GM23338 (cell line): ENCODE measurements at regions not wholly inside any gene's neighbourhood (a gene's known extent, or its start where the extent isn't known, plus 50 kb on each side); places are given as distances from the start of the nearest gene placed in this dataset.

ENCODE experiments used
- ATAC-seq: fragments of 200-7000 bp; cut with Tn5 transposase; 3 replicates; pipeline ENCODE4 v1.9.1; 2020
- DNase-seq: peaks from one replicate; pipeline ENCODE4 v3.0.0-alpha.2; 2015; ENCODE audit warnings: low spot score
- H2AFZ ChIP-seq: fragments of 200-600 bp; sonication (generic); 2 replicates; pipeline ENCODE4 v1.8.0; 2016; ENCODE audit warnings: antibody characterized with exemption, mild to moderate bottlenecking, moderate library complexity
- H3F3A ChIP-seq: fragments of 200-600 bp; sonication (generic); replicated peaks from 2 replicates; pipeline ENCODE4 v1.8.0; 2017; ENCODE audit warnings: antibody characterized with exemption, mixed run types, low read depth
- H3K27ac ChIP-seq: fragments of 200-600 bp; sonication (generic); 2 replicates; pipeline ENCODE4 v1.6.1; 2016; ENCODE audit warnings: low read depth
- H3K27me3 ChIP-seq: fragments of 200-600 bp; sonication (generic); 2 replicates; pipeline ENCODE4 v1.8.0; 2016; ENCODE audit warnings: mild to moderate bottlenecking, mixed run types, moderate library complexity; ENCODE audit not compliant: insufficient read depth
- H3K36me3 ChIP-seq: fragments of 200-600 bp; sonication (generic); 2 replicates; pipeline ENCODE4 v1.8.0; 2016; ENCODE audit warnings: mild to moderate bottlenecking; ENCODE audit not compliant: insufficient read depth
- H3K4me1 ChIP-seq: fragments of 200-600 bp; sonication (generic); 2 replicates; pipeline ENCODE4 v1.8.0; 2016; ENCODE audit warnings: mild to moderate bottlenecking, moderate library complexity; ENCODE audit not compliant: insufficient read depth
- H3K4me2 ChIP-seq: fragments of 200-600 bp; sonication (generic); 2 replicates; pipeline ENCODE4 v1.7.1; 2017; ENCODE audit warnings: mixed run types
- H3K4me3 ChIP-seq: fragments of 200-600 bp; sonication (generic); 2 replicates; pipeline ENCODE4 v1.6.1; 2016; ENCODE audit warnings: mixed run types
- H3K79me2 ChIP-seq: fragments of 200-600 bp; sonication (generic); replicated peaks from 2 replicates; pipeline ENCODE4 v1.8.0; 2017; ENCODE audit warnings: mild to moderate bottlenecking; ENCODE audit not compliant: insufficient read depth
- H3K9me2 ChIP-seq: fragments of 200-600 bp; sonication (generic); 2 replicates; pipeline ENCODE4 v1.8.0; 2017; ENCODE audit not compliant: insufficient read depth
- H4K20me1 ChIP-seq: fragments of 200-600 bp; sonication (generic); replicated peaks from 2 replicates; pipeline ENCODE4 v1.8.0; 2017; ENCODE audit warnings: mild to moderate bottlenecking; ENCODE audit not compliant: insufficient read depth
- H3K27ac Mint-ChIP-seq: 2 replicates; pipeline ENCODE4 v1.8.0; 2020; ENCODE audit warnings: inconsistent platforms, mild to moderate bottlenecking, moderate library complexity, mixed read lengths
- H3K27me3 Mint-ChIP-seq: 3 replicates; pipeline ENCODE4 v1.8.0; 2022; ENCODE audit warnings: low read depth, mild to moderate bottlenecking, moderate library complexity, mixed read lengths, inconsistent platforms; ENCODE audit not compliant: insufficient read depth, poor library complexity
- H3K36me3 Mint-ChIP-seq: 3 replicates; pipeline ENCODE4 v1.8.0; 2021; ENCODE audit warnings: low read depth, mild to moderate bottlenecking, inconsistent platforms, moderate library complexity, mixed read lengths
- H3K4me1 Mint-ChIP-seq: 3 replicates; pipeline ENCODE4 v1.8.0; 2020; ENCODE audit warnings: mild to moderate bottlenecking, inconsistent platforms, mixed read lengths
- H3K4me3 Mint-ChIP-seq: 3 replicates; pipeline ENCODE4 v1.8.0; 2021; ENCODE audit warnings: moderate library complexity, mild to moderate bottlenecking, inconsistent platforms, mixed read lengths
- H3K9me3 Mint-ChIP-seq: 3 replicates; pipeline ENCODE4 v1.8.0; 2020; ENCODE audit warnings: moderate library complexity, mild to moderate bottlenecking, inconsistent platforms, mixed read lengths
- EZH2 ChIP-seq: fragments of 200-600 bp; sonication (generic); IDR thresholded peaks from one replicate; pipeline ENCODE4 v1.8.0; 2017; ENCODE audit warnings: antibody characterized with exemption, mild to moderate bottlenecking, low read depth; ENCODE audit not compliant: unreplicated experiment
- EZH2phosphoT487 ChIP-seq: fragments of 200-600 bp; sonication (generic); IDR thresholded peaks from one replicate; pipeline ENCODE4 v1.8.1; 2018; ENCODE audit warnings: antibody characterized with exemption; ENCODE audit not compliant: unreplicated experiment
- JUNB ChIP-seq: IDR thresholded peaks from one replicate; pipeline ENCODE4 v1.6.1; 2016; ENCODE audit warnings: antibody characterized with exemption; ENCODE audit not compliant: unreplicated experiment
- NANOG ChIP-seq: IDR thresholded peaks from 2 replicates; pipeline ENCODE4 v1.6.1; 2016; ENCODE audit warnings: antibody characterized with exemption, borderline replicate concordance
- POLR2AphosphoS5 ChIP-seq: IDR thresholded peaks from 2 replicates; pipeline ENCODE4 v1.6.1; 2016; ENCODE audit warnings: antibody characterized with exemption, low read depth
- STAT1 ChIP-seq: IDR thresholded peaks from one replicate; pipeline ENCODE4 v1.6.1; 2016; ENCODE audit warnings: antibody characterized with exemption; ENCODE audit not compliant: unreplicated experiment
- ZNF114 ChIP-seq: fragments of 250-450 bp; sonication (Bioruptor Pico); IDR thresholded peaks from 2 replicates; pipeline ENCODE4 v1.5.0; 2020; ENCODE audit warnings: mild to moderate bottlenecking, moderate library complexity
- ZNF331 ChIP-seq: fragments of 250-450 bp; sonication (Bioruptor Pico); IDR thresholded peaks from 2 replicates; pipeline ENCODE4 v1.5.0; 2020; ENCODE audit warnings: low read depth, mild to moderate bottlenecking, moderate library complexity
- TF ChIP-seq, protein P1 (sequence below): IDR thresholded peaks from 2 replicates; pipeline ENCODE4 v1.6.1; 2016; ENCODE audit warnings: antibody characterized with exemption
- TF ChIP-seq, protein P2 (sequence below): IDR thresholded peaks from one replicate; pipeline ENCODE4 v1.6.1; 2018; ENCODE audit warnings: antibody characterized with exemption; ENCODE audit not compliant: unreplicated experiment

DNA sequence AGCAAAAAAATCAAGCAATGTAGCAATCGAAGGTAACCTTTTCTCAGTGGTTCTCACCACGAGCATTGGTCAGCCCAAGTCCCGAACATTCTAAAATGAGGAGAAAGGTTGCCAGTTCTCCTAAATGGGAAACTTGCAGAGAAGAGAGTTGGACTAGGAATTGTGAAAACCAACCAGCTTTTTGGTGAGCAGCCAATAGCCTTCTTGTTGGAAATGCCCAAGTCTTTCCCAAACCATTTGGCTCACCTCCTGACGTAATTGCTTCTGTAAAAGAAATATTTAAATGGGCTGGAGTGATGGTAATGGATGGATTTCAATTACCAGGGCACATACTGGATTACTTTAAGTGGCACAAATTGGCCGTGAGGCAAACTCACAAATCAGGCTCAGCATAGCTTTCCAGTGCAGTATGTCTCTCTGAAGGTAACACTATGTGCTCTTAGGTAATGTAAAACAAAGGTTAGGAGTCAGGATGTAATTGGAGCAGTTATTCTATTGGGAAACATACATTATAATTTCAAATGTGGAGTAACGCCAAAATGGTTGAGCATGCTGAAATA, 423.2 kb downstream of the KLF5 start:
- DNase-seq = no peak
- no peak overlapping the region for H3K4me2 ChIP-seq
- no peaks in the 10 kb centered on the region for H3K79me2 ChIP-seq
- H4K20me1 ChIP-seq = no peaks in the 10 kb centered on the region
- no peak for TF ChIP-seq EZH2phosphoT487
- TF ChIP-seq, protein P1, sequence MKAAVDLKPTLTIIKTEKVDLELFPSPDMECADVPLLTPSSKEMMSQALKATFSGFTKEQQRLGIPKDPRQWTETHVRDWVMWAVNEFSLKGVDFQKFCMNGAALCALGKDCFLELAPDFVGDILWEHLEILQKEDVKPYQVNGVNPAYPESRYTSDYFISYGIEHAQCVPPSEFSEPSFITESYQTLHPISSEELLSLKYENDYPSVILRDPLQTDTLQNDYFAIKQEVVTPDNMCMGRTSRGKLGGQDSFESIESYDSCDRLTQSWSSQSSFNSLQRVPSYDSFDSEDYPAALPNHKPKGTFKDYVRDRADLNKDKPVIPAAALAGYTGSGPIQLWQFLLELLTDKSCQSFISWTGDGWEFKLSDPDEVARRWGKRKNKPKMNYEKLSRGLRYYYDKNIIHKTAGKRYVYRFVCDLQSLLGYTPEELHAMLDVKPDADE = no peak
- TF ChIP-seq EZH2 = no peak
- TF ChIP-seq JUNB = no peak
- TF ChIP-seq, protein P2, sequence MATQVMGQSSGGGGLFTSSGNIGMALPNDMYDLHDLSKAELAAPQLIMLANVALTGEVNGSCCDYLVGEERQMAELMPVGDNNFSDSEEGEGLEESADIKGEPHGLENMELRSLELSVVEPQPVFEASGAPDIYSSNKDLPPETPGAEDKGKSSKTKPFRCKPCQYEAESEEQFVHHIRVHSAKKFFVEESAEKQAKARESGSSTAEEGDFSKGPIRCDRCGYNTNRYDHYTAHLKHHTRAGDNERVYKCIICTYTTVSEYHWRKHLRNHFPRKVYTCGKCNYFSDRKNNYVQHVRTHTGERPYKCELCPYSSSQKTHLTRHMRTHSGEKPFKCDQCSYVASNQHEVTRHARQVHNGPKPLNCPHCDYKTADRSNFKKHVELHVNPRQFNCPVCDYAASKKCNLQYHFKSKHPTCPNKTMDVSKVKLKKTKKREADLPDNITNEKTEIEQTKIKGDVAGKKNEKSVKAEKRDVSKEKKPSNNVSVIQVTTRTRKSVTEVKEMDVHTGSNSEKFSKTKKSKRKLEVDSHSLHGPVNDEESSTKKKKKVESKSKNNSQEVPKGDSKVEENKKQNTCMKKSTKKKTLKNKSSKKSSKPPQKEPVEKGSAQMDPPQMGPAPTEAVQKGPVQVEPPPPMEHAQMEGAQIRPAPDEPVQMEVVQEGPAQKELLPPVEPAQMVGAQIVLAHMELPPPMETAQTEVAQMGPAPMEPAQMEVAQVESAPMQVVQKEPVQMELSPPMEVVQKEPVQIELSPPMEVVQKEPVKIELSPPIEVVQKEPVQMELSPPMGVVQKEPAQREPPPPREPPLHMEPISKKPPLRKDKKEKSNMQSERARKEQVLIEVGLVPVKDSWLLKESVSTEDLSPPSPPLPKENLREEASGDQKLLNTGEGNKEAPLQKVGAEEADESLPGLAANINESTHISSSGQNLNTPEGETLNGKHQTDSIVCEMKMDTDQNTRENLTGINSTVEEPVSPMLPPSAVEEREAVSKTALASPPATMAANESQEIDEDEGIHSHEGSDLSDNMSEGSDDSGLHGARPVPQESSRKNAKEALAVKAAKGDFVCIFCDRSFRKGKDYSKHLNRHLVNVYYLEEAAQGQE = no peak
- no peak for TF ChIP-seq POLR2AphosphoS5
- peak overlapping the region; percentile 66; the same call in 1 of the 2 replicates for H2AFZ ChIP-seq
- no peak overlapping the region for H3K4me3 ChIP-seq
- Mint-ChIP-seq H3K4me3 (no peak overlapping the region), H3K27me3 (peaks cover 6% of the 10 kb centered on the region), H3K4me1 (no peaks in the 10 kb centered on the region), H3K27ac (no peak overlapping the region), H3K36me3 (no peaks in the 10 kb centered on the region), H3K9me3 (no peaks in the 10 kb centered on the region)
- H3F3A ChIP-seq = no peaks in the 10 kb centered on the region
- no peak for ATAC-seq
- no peak overlapping the region for H3K27ac ChIP-seq
- peaks cover 6% of the 10 kb centered on the region; the same call in 1 of the 2 replicates for H3K9me2 ChIP-seq
- no peaks in the 10 kb centered on the region for H3K36me3 ChIP-seq
- no peaks in the 10 kb centered on the region for H3K27me3 ChIP-seq
- H3K4me1 ChIP-seq = no peaks in the 10 kb centered on the region

DNA sequence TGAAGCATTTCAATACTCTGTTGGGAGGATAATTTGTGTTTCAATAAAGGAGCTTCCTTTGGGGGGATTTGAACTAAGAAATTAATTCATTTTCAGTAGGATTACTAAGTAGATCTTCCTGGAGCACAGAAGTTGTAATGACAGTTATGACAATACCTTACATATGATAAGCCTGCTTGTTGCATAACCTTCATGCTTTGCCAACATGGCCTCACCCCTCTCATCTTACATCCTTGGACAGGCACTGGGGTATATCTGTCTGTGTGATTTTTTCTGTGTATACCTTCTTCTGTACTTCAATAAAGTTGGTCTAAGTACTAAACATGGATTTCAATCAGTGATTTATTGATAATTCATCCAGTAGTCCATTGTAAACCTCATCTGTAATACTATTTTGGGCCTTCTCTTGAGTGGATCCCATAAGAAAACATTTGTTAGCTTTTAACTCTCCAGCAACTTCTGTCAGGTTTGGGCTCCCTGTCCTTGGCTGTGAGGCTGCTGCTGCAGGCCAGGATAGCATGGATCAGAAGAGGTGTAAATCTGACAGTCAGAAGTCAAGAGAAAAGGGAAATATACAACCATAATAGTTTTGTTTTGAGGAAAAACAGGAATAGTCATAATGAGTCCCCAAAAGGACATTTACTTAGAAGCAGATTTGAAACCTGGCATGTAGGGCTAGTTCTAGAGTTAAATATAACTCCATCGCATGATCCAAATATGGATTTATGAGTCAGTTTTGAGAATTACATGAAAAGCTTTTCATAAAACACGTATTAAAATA, 422.2 kb downstream of the KLF5 start:
- Mint-ChIP-seq H3K4me3 (no peak overlapping the region), H3K4me1 (no peaks in the 10 kb centered on the region), H3K27me3 (peaks cover 6% of the 10 kb centered on the region), H3K36me3 (no peaks in the 10 kb centered on the region), H3K27ac (no peak overlapping the region), H3K9me3 (no peaks in the 10 kb centered on the region)
- Histone ChIP-seq H3F3A (no peaks in the 10 kb centered on the region), H3K4me2 (no peak overlapping the region), H3K79me2 (no peaks in the 10 kb centered on the region), H3K27ac (no peak overlapping the region), H3K4me3 (no peak overlapping the region), H3K36me3 (no peaks in the 10 kb centered on the region), H4K20me1 (no peaks in the 10 kb centered on the region), H3K4me1 (no peaks in the 10 kb centered on the region), H2AFZ (no peak overlapping the region), H3K9me2 (0 out of 2 replicates have a peak, but pooled peaks cover 4% of the 10 kb centered on the region), H3K27me3 (no peaks in the 10 kb centered on the region)
- DNase-seq = no peak
- no peak for ATAC-seq
- TF ChIP-seq, protein P1 = no peak
- no peak for TF ChIP-seq EZH2
- TF ChIP-seq ZNF114 (CRISPR knock-in tag) = no peak
- no peak for TF ChIP-seq ZNF331
- no peak for TF ChIP-seq POLR2AphosphoS5
- no peak for TF ChIP-seq EZH2phosphoT487
- no peak for TF ChIP-seq NANOG
- TF ChIP-seq STAT1 = no peak
- no peak for TF ChIP-seq JUNB
